ENCODE measurements at regions not wholly inside any gene's neighbourhood (a gene's known extent, or its start where the extent isn't known, plus 50 kb on each side); places are given as distances from the start of the nearest gene placed in this dataset.

DNA sequence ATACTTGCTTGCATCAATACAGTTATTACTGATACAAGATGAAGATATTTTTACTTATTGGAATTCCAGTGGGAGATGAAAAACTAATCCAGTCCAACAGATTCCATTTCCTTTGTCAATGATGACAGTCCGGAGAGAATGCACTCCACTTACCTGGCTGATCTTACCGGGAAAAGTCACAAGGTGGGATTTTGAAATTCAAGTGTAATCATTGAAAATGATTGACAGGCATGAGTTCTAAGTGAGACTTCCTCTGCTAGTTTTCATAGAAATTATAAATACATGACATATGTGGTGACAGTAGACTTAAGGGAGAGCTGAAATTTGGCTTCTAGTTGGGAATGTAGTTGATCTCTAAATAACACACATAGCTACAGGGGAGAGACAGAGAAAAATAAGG lies 859.9 kb downstream of the FAT4 start:
- dilution Hi-C loops (cut with MboI; ENCODE audit: extremely low pct_ligation_motif_present, low sequenced_read_pairs): no loop called here
- no peaks in the 10 kb centered on the region for H3K27me3 ChIP-seq (ENCODE audit: control insufficient read depth in 2 of 2, insufficient read depth in 2 of 2, low read length in 2 of 2)
- H3K79me2 ChIP-seq (ENCODE audit: control insufficient read depth, insufficient read depth, low read length): no peaks in the 10 kb centered on the region
- no peak overlapping the region for H3K4me2 ChIP-seq (ENCODE audit: insufficient read depth, low read length)
- no peaks in the 10 kb centered on the region for H3K36me3 ChIP-seq (ENCODE audit: control insufficient read depth in 2 of 2, extremely low read depth in 1 of 2, insufficient read depth in 2 of 2, low read length in 2 of 2)
- FAIRE-seq (no peak), DNase-seq (ENCODE audit: low read depth, low spot score) (no peak)
- H3K9ac ChIP-seq (replicated peaks; ENCODE audit: extremely low read depth, insufficient read depth, low read length): no peak overlapping the region
- H2AFZ ChIP-seq (ENCODE audit: low read depth, low read length): no peak overlapping the region
- intact Hi-C loops (cut with micrococcal nuclease): no loop called here
- H3K4me1 ChIP-seq (ENCODE audit: control insufficient read depth, extremely low read depth, insufficient read depth, low read length): no peaks in the 10 kb centered on the region
- H3K9me3 ChIP-seq (replicated peaks; ENCODE audit: control insufficient read depth, insufficient read depth, low read length): no peaks in the 10 kb centered on the region
- BruUV-seq (replicated peaks): no TSS peak
- H3K27ac ChIP-seq (ENCODE audit: insufficient read depth, low read depth, low read length): no peak overlapping the region
- H4K20me1 ChIP-seq (replicated peaks; ENCODE audit: control insufficient read depth, extremely low read depth, insufficient read depth, low read length): no peaks in the 10 kb centered on the region
- ChIA-PET POLR2A (no interaction called here), CTCF (no interaction called here)
- no peaks in the 10 kb centered on the region for H3K9me1 ChIP-seq (replicated peaks; ENCODE audit: control insufficient read depth, extremely low read depth, insufficient read depth, low read length)
- H3K4me3 ChIP-seq (replicated peaks in 1 of 3; ENCODE audit: insufficient read depth in 1 of 3, low read depth in 1 of 3, low read length in 3 of 3): no peak overlapping the region
- TF ChIP-seq FOS (IDR thresholded peaks at IDR 0.05; ENCODE audit: borderline replicate concordance, insufficient read depth, low read length): no peak

DNA sequence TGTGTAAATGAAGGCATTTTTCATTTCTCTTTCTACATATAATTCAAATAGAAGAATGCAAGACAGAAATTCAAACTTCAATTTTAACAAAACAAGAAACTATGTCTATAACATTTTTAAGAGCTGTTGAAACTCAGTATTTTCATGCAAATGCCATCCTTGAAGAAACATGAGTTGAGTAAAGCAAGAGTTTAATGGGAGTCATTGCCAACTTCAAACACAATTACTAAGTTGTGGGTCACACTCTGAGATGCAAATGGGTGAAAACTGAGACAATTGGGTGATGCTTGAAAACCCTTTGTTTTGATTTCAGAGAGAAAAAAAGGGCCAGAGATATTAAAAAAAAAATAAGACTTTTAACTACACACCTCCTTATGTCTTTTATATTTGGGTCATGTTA lies 865.9 kb downstream of the FAT4 start:
- POLR2A ChIA-PET: no interaction called here
- FAIRE-seq: no peak
- intact Hi-C loops (cut with micrococcal nuclease): no loop called here
- Histone ChIP-seq H2AFZ (ENCODE audit: low read depth, low read length) (no peak overlapping the region), H3K27ac (ENCODE audit: insufficient read depth, low read depth, low read length) (no peak overlapping the region), H3K36me3 (ENCODE audit: control insufficient read depth in 2 of 2, extremely low read depth in 1 of 2, insufficient read depth in 2 of 2, low read length in 2 of 2) (no peaks in the 10 kb centered on the region), H3K9me3 (replicated peaks; ENCODE audit: control insufficient read depth, insufficient read depth, low read length) (no peaks in the 10 kb centered on the region), H3K9ac (replicated peaks; ENCODE audit: extremely low read depth, insufficient read depth, low read length) (no peak overlapping the region), H4K20me1 (replicated peaks; ENCODE audit: control insufficient read depth, extremely low read depth, insufficient read depth, low read length) (no peaks in the 10 kb centered on the region), H3K27me3 (ENCODE audit: control insufficient read depth in 2 of 2, insufficient read depth in 2 of 2, low read length in 2 of 2) (no peaks in the 10 kb centered on the region), H3K9me1 (replicated peaks; ENCODE audit: control insufficient read depth, extremely low read depth, insufficient read depth, low read length) (no peaks in the 10 kb centered on the region), H3K4me1 (ENCODE audit: control insufficient read depth, extremely low read depth, insufficient read depth, low read length) (no peaks in the 10 kb centered on the region), H3K4me3 (replicated peaks in 1 of 3; ENCODE audit: insufficient read depth in 1 of 3, low read depth in 1 of 3, low read length in 3 of 3) (no peak overlapping the region), H3K4me2 (ENCODE audit: insufficient read depth, low read length) (no peak overlapping the region), H3K79me2 (ENCODE audit: control insufficient read depth, insufficient read depth, low read length) (no peaks in the 10 kb centered on the region)
- no peak for TF ChIP-seq POLR2A (IDR thresholded peaks at IDR 0.05; ENCODE audit: low read depth, low read length)
- TF ChIP-seq GATA2 (IDR thresholded peaks at IDR 0.05; ENCODE audit: insufficient read depth, insufficient read length, low read depth, low read length): no peak
- no peak for TF ChIP-seq MYC (IDR thresholded peaks at IDR 0.05; ENCODE audit: low read depth, low read length)
- TF ChIP-seq JUN (IDR thresholded peaks at IDR 0.05; ENCODE audit: borderline replicate concordance, insufficient read depth, insufficient read length, low read depth): no peak
- no peak for TF ChIP-seq MAX (IDR thresholded peaks at IDR 0.05; ENCODE audit: insufficient read depth, insufficient read length)
- TF ChIP-seq POLR2AphosphoS5 (IDR thresholded peaks at IDR 0.05; ENCODE audit: insufficient read depth, low read depth, low read length): no peak
- no peak for TF ChIP-seq FOS (IDR thresholded peaks at IDR 0.05; ENCODE audit: borderline replicate concordance, insufficient read depth, low read length)
- TF ChIP-seq EZH2 (IDR thresholded peaks at IDR 0.05; ENCODE audit: borderline replicate concordance, low read depth, low read length, severe bottlenecking): no peak
- TF ChIP-seq, protein P1, sequence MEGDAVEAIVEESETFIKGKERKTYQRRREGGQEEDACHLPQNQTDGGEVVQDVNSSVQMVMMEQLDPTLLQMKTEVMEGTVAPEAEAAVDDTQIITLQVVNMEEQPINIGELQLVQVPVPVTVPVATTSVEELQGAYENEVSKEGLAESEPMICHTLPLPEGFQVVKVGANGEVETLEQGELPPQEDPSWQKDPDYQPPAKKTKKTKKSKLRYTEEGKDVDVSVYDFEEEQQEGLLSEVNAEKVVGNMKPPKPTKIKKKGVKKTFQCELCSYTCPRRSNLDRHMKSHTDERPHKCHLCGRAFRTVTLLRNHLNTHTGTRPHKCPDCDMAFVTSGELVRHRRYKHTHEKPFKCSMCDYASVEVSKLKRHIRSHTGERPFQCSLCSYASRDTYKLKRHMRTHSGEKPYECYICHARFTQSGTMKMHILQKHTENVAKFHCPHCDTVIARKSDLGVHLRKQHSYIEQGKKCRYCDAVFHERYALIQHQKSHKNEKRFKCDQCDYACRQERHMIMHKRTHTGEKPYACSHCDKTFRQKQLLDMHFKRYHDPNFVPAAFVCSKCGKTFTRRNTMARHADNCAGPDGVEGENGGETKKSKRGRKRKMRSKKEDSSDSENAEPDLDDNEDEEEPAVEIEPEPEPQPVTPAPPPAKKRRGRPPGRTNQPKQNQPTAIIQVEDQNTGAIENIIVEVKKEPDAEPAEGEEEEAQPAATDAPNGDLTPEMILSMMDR (IDR thresholded peaks at IDR 0.05; ENCODE audit: extremely low read depth in 1 of 2, insufficient read depth in 1 of 2, low read depth in 1 of 2, low read length in 2 of 2): no peak
- dilution Hi-C loops (cut with MboI; ENCODE audit: extremely low pct_ligation_motif_present, low sequenced_read_pairs): no loop called here
- no peak for DNase-seq (ENCODE audit: low read depth, low spot score)
- CTCF ChIA-PET: no interaction called here
- no TSS peak for BruUV-seq (replicated peaks)
